ENCODE measurements at regions not wholly inside any gene's neighbourhood (a gene's known extent, or its start where the extent isn't known, plus 50 kb on each side); places are given as distances from the start of the nearest gene placed in this dataset.

- Histone ChIP-seq H2AFZ (no peak overlapping the region), H3K4me1 (peaks cover 4% of the 10 kb centered on the region), H3K4me2 (ENCODE audit: low read length) (no peak overlapping the region), H3K36me3 (ENCODE audit: control insufficient read depth, insufficient read depth, low read length) (no peaks in the 10 kb centered on the region), H3K9ac (no peak overlapping the region), H3K79me2 (no peaks in the 10 kb centered on the region), H3K27ac (no peak overlapping the region), H3K4me3 (ENCODE audit: low read depth, low read length) (no peak overlapping the region), H3K27me3 (ENCODE audit: control insufficient read depth, insufficient read depth, low read length) (no peaks in the 10 kb centered on the region), H3K9me3 (ENCODE audit: control insufficient read depth, low read length) (no peaks in the 10 kb centered on the region)
- TF ChIP-seq, protein P1, sequence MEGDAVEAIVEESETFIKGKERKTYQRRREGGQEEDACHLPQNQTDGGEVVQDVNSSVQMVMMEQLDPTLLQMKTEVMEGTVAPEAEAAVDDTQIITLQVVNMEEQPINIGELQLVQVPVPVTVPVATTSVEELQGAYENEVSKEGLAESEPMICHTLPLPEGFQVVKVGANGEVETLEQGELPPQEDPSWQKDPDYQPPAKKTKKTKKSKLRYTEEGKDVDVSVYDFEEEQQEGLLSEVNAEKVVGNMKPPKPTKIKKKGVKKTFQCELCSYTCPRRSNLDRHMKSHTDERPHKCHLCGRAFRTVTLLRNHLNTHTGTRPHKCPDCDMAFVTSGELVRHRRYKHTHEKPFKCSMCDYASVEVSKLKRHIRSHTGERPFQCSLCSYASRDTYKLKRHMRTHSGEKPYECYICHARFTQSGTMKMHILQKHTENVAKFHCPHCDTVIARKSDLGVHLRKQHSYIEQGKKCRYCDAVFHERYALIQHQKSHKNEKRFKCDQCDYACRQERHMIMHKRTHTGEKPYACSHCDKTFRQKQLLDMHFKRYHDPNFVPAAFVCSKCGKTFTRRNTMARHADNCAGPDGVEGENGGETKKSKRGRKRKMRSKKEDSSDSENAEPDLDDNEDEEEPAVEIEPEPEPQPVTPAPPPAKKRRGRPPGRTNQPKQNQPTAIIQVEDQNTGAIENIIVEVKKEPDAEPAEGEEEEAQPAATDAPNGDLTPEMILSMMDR (IDR thresholded peaks at IDR 0.05): no peak
Measured at GRCh38 chr12:87775051-87775450, 254.2 kb downstream of the C12orf50 start.

DNA sequence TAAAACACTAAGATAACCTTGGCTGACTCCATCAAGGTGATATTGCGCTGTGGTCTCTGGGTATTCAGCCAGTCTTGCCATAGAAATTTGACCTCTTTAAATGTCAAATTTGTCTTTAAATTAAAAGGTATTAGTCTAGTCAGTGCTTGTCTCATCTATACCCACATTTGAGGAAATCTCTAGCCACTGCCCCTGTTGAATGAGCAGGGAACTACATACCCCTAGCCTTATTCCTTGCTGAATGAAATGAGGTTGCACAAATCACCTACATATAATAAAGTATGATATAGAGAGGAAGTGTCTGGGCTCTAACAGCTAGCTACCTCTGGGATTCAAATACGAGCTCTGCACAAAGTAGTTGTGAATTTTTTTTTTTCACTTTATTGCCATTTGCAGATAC, 256.8 kb downstream of the C12orf50 start:
- no peaks in the 10 kb centered on the region for H3K27me3 ChIP-seq (ENCODE audit: control insufficient read depth, insufficient read depth, low read length)
- H3K9ac ChIP-seq: no peak overlapping the region
- H3K9me3 ChIP-seq (ENCODE audit: control insufficient read depth, low read length): no peaks in the 10 kb centered on the region
- no peaks in the 10 kb centered on the region for H3K36me3 ChIP-seq (ENCODE audit: control insufficient read depth, insufficient read depth, low read length)
- TF ChIP-seq, protein P1 (IDR thresholded peaks at IDR 0.05): no peak
- H3K79me2 ChIP-seq: no peaks in the 10 kb centered on the region
- H3K4me3 ChIP-seq (ENCODE audit: low read depth, low read length): no peak overlapping the region
- H3K4me2 ChIP-seq (ENCODE audit: low read length): no peak overlapping the region
- H2AFZ ChIP-seq: no peak overlapping the region
- no peak overlapping the region for H3K27ac ChIP-seq
- H3K4me1 ChIP-seq: peaks cover 4% of the 10 kb centered on the region

- no peak overlapping the region for H3K27ac ChIP-seq
- H3K4me3 ChIP-seq (ENCODE audit: low read depth, low read length): no peak overlapping the region
- H2AFZ ChIP-seq: no peak overlapping the region
- H3K4me1 ChIP-seq: no peaks in the 10 kb centered on the region
- H3K79me2 ChIP-seq: no peaks in the 10 kb centered on the region
- H3K27me3 ChIP-seq (ENCODE audit: control insufficient read depth, insufficient read depth, low read length): no peaks in the 10 kb centered on the region
- H3K4me2 ChIP-seq (ENCODE audit: low read length): no peak overlapping the region
- H3K36me3 ChIP-seq (ENCODE audit: control insufficient read depth, insufficient read depth, low read length): no peaks in the 10 kb centered on the region
- H3K9ac ChIP-seq: no peak overlapping the region
- TF ChIP-seq, protein P1 (IDR thresholded peaks at IDR 0.05): no peak
- no peaks in the 10 kb centered on the region for H3K9me3 ChIP-seq (ENCODE audit: control insufficient read depth, low read length)
Measured at GRCh38 chr12:87768501-87769287, 260.5 kb downstream of the C12orf50 start.

- Histone ChIP-seq H3K4me3 (ENCODE audit: low read depth, low read length) (no peak overlapping the region), H3K9ac (no peak overlapping the region), H3K79me2 (no peaks in the 10 kb centered on the region), H3K27ac (no peak overlapping the region), H3K4me2 (ENCODE audit: low read length) (no peak overlapping the region), H3K4me1 (no peaks in the 10 kb centered on the region), H2AFZ (no peak overlapping the region), H3K9me3 (ENCODE audit: control insufficient read depth, low read length) (no peaks in the 10 kb centered on the region), H3K36me3 (ENCODE audit: control insufficient read depth, insufficient read depth, low read length) (no peaks in the 10 kb centered on the region), H3K27me3 (ENCODE audit: control insufficient read depth, insufficient read depth, low read length) (no peaks in the 10 kb centered on the region)
- TF ChIP-seq, protein P1 (IDR thresholded peaks at IDR 0.05): no peak
Measured at GRCh38 chr12:87766044-87766443, 263.2 kb downstream of the C12orf50 start.

GRCh38 chr12:87760943-87761342, 268.3 kb downstream of the C12orf50 start:
- H3K9me3 ChIP-seq (ENCODE audit: control insufficient read depth, low read length): no peaks in the 10 kb centered on the region
- no peak overlapping the region for H3K9ac ChIP-seq
- H3K4me2 ChIP-seq (ENCODE audit: low read length): no peak overlapping the region
- no peaks in the 10 kb centered on the region for H3K27me3 ChIP-seq (ENCODE audit: control insufficient read depth, insufficient read depth, low read length)
- TF ChIP-seq, protein P1 (IDR thresholded peaks at IDR 0.05): no peak
- H3K4me3 ChIP-seq (ENCODE audit: low read depth, low read length): no peak overlapping the region
- no peaks in the 10 kb centered on the region for H3K36me3 ChIP-seq (ENCODE audit: control insufficient read depth, insufficient read depth, low read length)
- H2AFZ ChIP-seq: no peak overlapping the region
- H3K4me1 ChIP-seq: no peaks in the 10 kb centered on the region
- H3K27ac ChIP-seq: no peak overlapping the region
- no peaks in the 10 kb centered on the region for H3K79me2 ChIP-seq

Data from parathyroid adenoma (tissue), 2 donors.